ENCODE measurements at regions not wholly inside any gene's neighbourhood (a gene's known extent, or its start where the extent isn't known, plus 50 kb on each side); places are given as distances from the start of the nearest gene placed in this dataset.

GRCh38 chr2:220961143-220961860 is 610.8 kb downstream of the EPHA4 start:
- DNase-seq (ENCODE audit: low read depth, low spot score): no peak

DNA sequence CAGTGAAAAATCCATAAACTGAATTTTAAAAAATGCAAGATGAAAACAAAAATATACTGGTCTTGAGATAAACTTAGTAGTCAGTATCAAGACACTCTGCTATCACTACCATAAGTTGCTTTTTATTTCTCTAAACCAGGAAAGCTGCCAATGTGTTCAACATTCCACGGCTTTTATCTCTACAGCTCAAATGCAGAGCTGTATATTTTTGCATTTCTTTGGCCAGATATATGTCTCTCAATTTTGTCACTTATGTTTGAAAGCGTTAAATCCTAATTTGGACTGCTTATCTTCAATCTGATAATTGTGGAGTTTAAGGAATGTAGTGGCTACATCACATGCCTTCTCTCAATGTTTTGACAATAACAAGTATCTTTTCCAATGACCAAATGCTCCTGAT is 609.5 kb downstream of the EPHA4 start:
- no peak for DNase-seq (ENCODE audit: low read depth, low spot score)

DNA sequence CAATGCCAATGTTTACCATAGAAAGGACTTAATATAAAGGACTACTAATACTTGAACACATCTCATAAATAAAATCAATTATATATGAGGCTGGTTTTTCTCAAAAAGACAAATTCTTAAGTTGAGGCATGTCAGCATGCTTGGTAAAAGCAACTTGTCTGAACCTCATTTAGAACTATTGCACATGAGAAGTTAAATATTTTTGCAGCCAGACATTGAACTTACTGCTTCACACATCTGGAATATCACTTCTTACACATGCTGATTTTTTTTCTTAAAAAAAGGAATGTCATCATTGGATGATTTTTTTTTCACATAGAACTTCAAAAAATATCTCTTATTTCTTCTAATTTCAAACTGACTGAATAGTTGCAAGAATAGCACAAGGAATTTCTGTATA is 609.0 kb downstream of the EPHA4 start:
- DNase-seq (ENCODE audit: low read depth, low spot score): no peak

GRCh38 chr2:220963930-220964329 is 608.2 kb downstream of the EPHA4 start:
- no peak for DNase-seq (ENCODE audit: low read depth, low spot score)

- DNase-seq (ENCODE audit: low read depth, low spot score): no peak
These were observed 605.5 kb downstream of the EPHA4 start for GRCh38 chr2:220966636-220967035.

DNA sequence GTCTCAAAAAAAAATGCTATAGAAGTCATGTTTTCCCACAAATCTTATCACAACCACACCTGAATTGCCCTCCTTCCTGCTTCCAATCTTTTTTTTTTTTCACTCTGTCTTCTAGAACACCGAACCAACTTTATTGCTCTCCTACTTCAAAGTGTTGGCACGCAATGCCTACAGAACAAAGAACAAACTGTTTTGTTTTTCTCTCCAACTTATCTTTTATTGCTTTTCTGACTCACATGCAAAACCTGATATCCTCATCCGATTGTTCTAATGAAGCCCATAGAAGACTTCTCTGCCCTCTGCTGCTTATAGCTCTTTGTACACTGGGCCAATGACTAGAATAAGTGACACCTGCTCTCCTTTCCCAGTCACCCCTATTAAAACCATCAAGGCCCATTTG is 602.8 kb downstream of the EPHA4 start:
- no peak for DNase-seq (ENCODE audit: low read depth, low spot score)

GRCh38 chr2:220980966-220981675 is 591.0 kb downstream of the EPHA4 start:
- DNase-seq (ENCODE audit: low read depth, low spot score): no peak

DNA sequence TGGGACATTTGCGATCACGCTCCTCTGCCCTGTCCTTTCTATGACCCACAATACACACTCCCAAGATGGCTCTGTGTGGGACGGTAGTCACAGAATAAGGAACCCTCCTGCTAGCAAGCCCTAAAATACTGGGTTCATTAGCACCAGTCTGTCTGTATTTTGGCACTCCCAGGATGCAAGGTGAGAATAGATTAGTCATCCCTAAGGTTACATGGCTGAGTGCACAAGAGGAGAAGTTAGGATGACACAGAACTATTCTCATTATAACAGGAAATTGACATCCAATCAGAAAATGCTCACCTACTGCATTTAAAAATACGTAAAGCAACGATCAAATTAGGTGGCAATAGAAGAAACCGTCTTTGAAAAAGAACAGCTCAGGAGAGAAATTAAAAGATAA is 590.2 kb downstream of the EPHA4 start:
- DNase-seq (ENCODE audit: low read depth, low spot score): no peak

- no peak for DNase-seq (ENCODE audit: low read depth, low spot score)
These were observed 586.5 kb downstream of the EPHA4 start for GRCh38 chr2:220985561-220985960.

DNA sequence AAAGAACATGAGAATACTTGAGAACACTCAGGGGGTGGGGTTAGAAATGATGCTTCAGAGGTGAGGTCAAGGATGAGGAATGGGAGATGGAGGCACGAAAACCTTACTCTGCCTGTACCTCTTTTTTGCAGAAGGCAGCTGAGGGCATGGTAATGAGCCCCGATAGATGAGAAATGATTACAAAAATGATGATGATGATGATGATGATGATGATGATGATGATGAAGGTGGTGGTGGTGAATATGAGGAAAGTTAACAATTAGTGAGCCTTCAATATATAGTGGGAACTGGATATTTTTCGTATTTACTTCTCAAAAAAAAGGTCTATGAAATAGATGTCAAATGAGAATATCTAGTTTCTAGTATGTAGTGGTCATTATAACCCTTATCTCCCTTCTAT is 584.3 kb downstream of the EPHA4 start:
- no peak for DNase-seq (ENCODE audit: low read depth, low spot score)

- no peak for DNase-seq (ENCODE audit: low read depth, low spot score)
These were observed 580.1 kb downstream of the EPHA4 start for GRCh38 chr2:220991972-220992371.

GRCh38 chr2:220994846-220995245 is 577.3 kb downstream of the EPHA4 start:
- DNase-seq (ENCODE audit: low read depth, low spot score): no peak

DNA sequence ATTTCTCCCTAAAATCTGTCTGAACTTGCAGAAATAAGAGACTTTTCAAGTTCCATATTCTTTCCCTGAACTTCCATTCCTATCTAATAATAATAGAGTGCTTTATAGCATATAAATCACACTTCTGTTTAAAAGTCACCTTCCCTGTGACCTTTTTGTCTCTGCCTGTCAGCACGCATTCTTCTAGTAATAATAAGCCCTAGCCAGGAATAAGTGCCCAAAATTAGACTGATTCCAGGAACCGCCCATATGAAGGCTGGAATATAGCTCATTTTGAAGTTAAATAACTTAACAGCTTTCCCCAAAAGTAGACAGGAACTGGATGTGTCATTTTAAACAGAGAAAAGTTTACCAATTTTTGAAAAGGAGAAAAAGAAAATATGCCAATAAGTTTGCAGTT is 576.5 kb downstream of the EPHA4 start:
- no peak for DNase-seq (ENCODE audit: low read depth, low spot score)

DNA sequence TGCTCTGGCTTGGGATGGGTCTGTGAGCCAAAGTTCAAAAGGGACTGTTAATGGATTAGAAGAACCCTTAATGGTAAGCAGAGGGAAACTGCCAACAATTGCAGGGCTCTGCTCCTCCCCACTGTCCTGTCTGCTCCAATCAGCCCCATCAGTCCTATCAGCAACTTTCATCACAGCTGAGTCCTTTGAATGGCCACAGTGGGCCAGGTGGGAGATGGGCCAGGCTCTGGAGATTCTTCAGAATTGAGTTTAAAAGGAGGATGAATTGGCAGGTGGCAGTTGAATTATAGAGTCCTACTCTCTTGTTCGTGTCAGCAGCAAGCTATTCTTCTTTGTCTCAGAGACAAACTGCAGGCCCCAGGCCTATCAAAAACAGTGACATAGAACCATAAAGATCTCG is 573.9 kb downstream of the EPHA4 start:
- DNase-seq (ENCODE audit: low read depth, low spot score): no peak

GRCh38 chr2:220999356-220999755 is 572.7 kb downstream of the EPHA4 start:
- DNase-seq (ENCODE audit: low read depth, low spot score): no peak

DNA sequence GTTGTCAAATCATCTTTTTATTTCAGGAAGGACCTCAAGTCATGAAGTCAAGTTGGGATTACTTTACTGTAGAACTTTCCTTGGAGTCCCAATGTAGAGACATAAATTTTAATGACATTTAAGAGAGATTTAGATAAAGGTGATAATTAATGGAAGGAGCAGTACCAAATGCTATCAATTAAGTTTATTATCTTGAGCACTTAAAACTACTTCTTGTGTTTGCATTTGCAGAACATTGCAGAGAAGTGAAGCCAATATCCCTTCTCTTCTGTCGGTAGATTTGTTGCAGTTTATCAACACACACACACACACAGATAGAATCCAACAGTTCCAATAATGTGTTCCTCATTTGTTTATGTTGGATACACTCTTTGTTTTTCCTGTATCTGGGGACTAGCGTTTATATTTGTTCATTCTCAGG is 570.7 kb downstream of the EPHA4 start:
- DNase-seq (ENCODE audit: low read depth, low spot score): no peak

DNA sequence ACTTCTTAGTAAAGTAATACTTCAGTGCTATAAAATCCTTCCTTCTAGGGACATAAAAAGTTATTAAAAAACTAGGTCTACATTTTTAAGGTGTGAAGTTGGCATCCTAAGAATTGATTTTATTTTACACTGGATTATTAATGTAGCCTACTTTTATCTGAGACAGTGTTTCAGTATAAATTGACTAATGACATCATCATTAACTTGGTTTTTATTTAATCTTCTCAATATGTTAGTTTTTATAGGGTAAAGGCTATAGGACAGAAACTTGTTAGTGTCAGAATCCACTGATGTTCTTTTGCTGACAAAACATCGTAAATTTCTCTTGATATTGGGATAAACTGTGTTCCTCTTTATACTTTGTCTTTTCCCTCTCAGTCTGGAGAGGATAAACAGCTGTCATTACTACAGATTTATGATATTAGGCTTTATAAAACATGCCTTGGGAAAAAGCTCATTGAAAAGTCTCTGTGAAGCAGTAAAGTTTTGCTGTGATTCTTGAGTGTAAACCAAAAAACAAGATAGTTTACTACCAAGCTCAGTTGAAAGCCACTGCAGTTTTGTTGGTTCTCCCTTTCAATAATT is 569.9 kb downstream of the EPHA4 start:
- no peak for DNase-seq (ENCODE audit: low read depth, low spot score)

DNA sequence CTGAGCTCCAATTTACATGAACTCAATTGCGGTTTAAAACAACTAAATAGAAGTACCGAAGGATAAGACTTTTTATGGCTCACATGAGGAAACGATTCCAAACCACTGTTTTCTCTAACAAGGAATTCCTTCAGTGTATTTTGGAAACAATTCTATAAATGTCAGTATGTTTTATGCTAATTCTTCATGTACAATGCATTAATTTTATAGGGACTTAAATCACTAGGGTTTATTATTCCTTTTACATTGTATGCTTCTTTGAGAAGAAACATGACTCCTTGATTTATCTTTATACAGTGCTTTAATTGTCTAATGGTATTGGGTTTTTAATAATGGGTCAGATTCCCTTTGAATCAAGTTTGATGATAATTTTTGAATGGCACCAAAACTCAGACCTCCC is 566.8 kb downstream of the EPHA4 start:
- no peak for DNase-seq (ENCODE audit: low read depth, low spot score)

DNA sequence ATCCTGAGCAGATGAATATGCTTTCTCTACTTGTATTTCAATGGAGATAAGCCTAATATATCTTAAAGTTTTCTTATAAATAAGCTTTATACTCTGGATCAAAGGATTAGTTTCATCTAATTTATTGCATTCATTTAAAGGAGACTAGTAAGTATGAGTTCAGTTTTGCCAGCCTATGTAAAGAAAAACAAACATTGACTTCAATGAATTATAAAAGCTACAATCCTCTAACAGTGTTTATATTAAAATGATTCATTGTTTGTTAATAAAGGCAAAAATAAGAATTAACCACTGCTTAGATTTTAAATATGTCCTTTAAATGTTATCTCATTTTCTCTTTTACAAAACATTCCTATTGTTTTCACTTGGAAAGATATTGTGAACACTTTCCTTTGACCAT is 566.0 kb downstream of the EPHA4 start:
- DNase-seq (ENCODE audit: low read depth, low spot score): no peak

- no peak for DNase-seq (ENCODE audit: low read depth, low spot score)
These were observed 555.6 kb downstream of the EPHA4 start for GRCh38 chr2:221016551-221016950.

DNA sequence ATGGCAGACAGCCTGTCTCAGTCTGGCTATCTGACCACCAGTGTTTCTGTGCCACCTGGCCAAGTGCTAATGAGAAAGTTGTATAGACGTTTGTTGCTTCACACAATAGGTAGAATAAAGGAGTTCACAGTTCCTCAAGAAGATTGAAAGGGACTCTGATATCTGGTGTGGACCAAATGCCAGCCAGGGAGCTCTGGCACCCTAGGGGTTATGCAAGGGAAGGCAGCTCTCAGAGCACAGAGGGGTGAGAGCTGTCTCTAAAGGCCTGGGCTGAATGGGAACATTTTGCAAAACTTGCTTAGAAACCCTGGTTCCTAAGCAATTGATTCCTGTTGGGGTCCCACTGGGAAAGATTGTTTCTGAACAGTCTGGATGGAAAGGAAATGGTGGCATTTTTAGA is 553.8 kb downstream of the EPHA4 start:
- DNase-seq (ENCODE audit: low read depth, low spot score): no peak

- DNase-seq (ENCODE audit: low read depth, low spot score): no peak
These were observed 552.4 kb downstream of the EPHA4 start for GRCh38 chr2:221019668-221020067.

DNA sequence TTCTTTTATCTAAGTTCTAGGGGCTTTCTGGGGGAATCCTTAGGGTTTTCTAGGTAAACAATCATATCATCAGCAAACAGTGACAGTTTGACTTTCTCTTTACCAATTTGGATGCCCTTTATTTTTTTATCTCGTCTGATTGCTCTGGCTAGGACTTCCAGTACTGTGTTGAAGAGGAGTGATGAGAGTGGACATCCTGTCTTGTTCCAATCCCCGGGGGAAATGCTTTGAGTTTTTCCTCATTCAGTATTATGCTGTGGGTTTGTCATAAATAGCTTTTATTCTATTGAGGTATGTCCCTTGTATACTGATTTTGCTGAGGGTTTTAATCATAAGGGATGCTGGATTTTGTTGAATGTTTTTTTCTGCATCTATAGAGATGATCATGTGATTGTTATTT is 549.5 kb downstream of the EPHA4 start:
- DNase-seq (ENCODE audit: low read depth, low spot score): no peak
